ENCODE measurements at regions not wholly inside any gene's neighbourhood (a gene's known extent, or its start where the extent isn't known, plus 50 kb on each side); places are given as distances from the start of the nearest gene placed in this dataset.

DNA sequence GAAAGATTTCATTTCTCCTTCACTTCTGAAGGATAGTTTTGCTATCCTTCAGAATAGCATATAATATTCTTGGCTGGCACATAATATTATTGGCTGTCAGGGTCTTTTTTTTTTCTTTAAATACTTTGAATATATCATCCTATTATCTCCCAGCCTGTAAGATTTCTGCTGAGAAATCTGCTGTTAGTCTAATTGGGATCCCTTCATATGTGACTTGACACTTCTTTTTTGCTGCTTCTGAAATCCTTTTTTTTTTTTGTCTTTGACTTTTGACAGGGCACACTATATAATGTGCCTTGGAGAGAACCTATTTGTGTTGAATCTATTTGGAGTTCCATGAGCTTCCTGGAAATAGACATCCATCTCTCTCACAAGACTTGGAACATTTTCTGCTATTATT is 136.9 kb upstream of the UBL3 start:
- TF ChIP-seq, protein P1, sequence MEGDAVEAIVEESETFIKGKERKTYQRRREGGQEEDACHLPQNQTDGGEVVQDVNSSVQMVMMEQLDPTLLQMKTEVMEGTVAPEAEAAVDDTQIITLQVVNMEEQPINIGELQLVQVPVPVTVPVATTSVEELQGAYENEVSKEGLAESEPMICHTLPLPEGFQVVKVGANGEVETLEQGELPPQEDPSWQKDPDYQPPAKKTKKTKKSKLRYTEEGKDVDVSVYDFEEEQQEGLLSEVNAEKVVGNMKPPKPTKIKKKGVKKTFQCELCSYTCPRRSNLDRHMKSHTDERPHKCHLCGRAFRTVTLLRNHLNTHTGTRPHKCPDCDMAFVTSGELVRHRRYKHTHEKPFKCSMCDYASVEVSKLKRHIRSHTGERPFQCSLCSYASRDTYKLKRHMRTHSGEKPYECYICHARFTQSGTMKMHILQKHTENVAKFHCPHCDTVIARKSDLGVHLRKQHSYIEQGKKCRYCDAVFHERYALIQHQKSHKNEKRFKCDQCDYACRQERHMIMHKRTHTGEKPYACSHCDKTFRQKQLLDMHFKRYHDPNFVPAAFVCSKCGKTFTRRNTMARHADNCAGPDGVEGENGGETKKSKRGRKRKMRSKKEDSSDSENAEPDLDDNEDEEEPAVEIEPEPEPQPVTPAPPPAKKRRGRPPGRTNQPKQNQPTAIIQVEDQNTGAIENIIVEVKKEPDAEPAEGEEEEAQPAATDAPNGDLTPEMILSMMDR (IDR thresholded peaks at IDR 0.05), result no peak
- TF ChIP-seq POLR2A (IDR thresholded peaks at IDR 0.05) (no peak), EP300 (IDR thresholded peaks at IDR 0.05) (no peak)
